Fibroblast of lung (primary cell): ENCODE measurements at regions not wholly inside any gene's neighbourhood (a gene's known extent, or its start where the extent isn't known, plus 50 kb on each side); places are given as distances from the start of the nearest gene placed in this dataset.

Experiments used
- CTCF ChIP-seq, 2 donors: IDR thresholded peaks in 1 of 2; conservative IDR thresholded peaks in 1 of 2; 1 replicate in 1 of 2; 2 replicates in 1 of 2; pipeline ENCODE4 v1.5.1; 2011 to 2012; ENCODE audit warnings: low read length in 2 of 2, control low read depth in 1 of 2, inconsistent platforms in 1 of 2, low read depth in 1 of 2, mild to moderate bottlenecking in 1 of 2
- EZH2 ChIP-seq: IDR thresholded peaks from 2 replicates; pipeline ENCODE4 v1.5.1; 2012; ENCODE audit warnings: low read length, control low read depth, mild to moderate bottlenecking; ENCODE audit errors: missing control alignments

GRCh38 chr3:101049532-101049931 lies 56.3 kb upstream of the ABI3BP start:
- no peak for TF ChIP-seq CTCF (conservative IDR thresholded peaks at IDR 0.05 in 1 of 2, IDR thresholded peaks at IDR 0.05 in 1 of 2; ENCODE audit: low read depth in 1 of 2, low read length in 2 of 2)
- TF ChIP-seq EZH2, result no peak
